Upper lobe of right lung (tissue), 1 donor: ENCODE measurements at regions not wholly inside any gene's neighbourhood (a gene's known extent, or its start where the extent isn't known, plus 50 kb on each side); places are given as distances from the start of the nearest gene placed in this dataset.
"Not testable (repeated sequence)": the region's sequence is repeated elsewhere in the genome, so short reads cannot be mapped to it uniquely, and the experiment has no call there.

Experiments
- ATAC-seq: fragments of 200-7000 bp; cut with Tn5 transposase; one replicate; pipeline ENCODE4 v1.9.1; 2020; ENCODE audit warnings: mild to moderate bottlenecking, moderate library complexity
- DNase-seq: peaks from one replicate; pipeline ENCODE4 v3.0.0-alpha.2; 2020
- H3K27ac ChIP-seq: fragments of 200-600 bp; one replicate; pipeline ENCODE4 v1.8.0; 2022
- H3K27me3 ChIP-seq: fragments of 200-600 bp; one replicate; pipeline ENCODE4 v1.8.0; 2022; ENCODE audit warnings: mild to moderate bottlenecking
- H3K36me3 ChIP-seq: fragments of 200-600 bp; one replicate; pipeline ENCODE4 v1.8.0; 2022
- H3K4me1 ChIP-seq: fragments of 200-600 bp; one replicate; pipeline ENCODE4 v1.8.0; 2022
- H3K4me3 ChIP-seq: fragments of 200-600 bp; one replicate; pipeline ENCODE4 v1.8.0; 2022; ENCODE audit warnings: mild to moderate bottlenecking
- H3K9me3 ChIP-seq: fragments of 200-600 bp; one replicate; pipeline ENCODE4 v1.8.0; 2022
- intact Hi-C: fragments of 100-400 bp; cut with DNase I; formaldehyde crosslinking; loops from one replicate; pipeline ENCODE4 v1.11.0; 2022
- TF ChIP-seq, protein P1 (sequence below): fragments of 200-600 bp; IDR thresholded peaks from one replicate; pipeline ENCODE4 v1.8.0; 2022; ENCODE audit warnings: antibody characterized with exemption
- donor health status: DM: no; HTN: yes; CAD: no; lungs with severe emphysema.

- TF ChIP-seq, protein P1, sequence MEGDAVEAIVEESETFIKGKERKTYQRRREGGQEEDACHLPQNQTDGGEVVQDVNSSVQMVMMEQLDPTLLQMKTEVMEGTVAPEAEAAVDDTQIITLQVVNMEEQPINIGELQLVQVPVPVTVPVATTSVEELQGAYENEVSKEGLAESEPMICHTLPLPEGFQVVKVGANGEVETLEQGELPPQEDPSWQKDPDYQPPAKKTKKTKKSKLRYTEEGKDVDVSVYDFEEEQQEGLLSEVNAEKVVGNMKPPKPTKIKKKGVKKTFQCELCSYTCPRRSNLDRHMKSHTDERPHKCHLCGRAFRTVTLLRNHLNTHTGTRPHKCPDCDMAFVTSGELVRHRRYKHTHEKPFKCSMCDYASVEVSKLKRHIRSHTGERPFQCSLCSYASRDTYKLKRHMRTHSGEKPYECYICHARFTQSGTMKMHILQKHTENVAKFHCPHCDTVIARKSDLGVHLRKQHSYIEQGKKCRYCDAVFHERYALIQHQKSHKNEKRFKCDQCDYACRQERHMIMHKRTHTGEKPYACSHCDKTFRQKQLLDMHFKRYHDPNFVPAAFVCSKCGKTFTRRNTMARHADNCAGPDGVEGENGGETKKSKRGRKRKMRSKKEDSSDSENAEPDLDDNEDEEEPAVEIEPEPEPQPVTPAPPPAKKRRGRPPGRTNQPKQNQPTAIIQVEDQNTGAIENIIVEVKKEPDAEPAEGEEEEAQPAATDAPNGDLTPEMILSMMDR = no peak
- H3K27me3 ChIP-seq = no peaks in the 10 kb centered on the region
- ATAC-seq (no peak), DNase-seq (no peak)
- no peak overlapping the region for H3K4me3 ChIP-seq
- intact Hi-C loops = no loop called here
- no peaks in the 10 kb centered on the region for H3K9me3 ChIP-seq
- no peaks in the 10 kb centered on the region for H3K4me1 ChIP-seq
- no peaks in the 10 kb centered on the region for H3K36me3 ChIP-seq
- H3K27ac ChIP-seq = no peak overlapping the region
Measured at GRCh38 chr10:122780391-122780790, 65.3 kb downstream of the CUZD1 start.

DNA sequence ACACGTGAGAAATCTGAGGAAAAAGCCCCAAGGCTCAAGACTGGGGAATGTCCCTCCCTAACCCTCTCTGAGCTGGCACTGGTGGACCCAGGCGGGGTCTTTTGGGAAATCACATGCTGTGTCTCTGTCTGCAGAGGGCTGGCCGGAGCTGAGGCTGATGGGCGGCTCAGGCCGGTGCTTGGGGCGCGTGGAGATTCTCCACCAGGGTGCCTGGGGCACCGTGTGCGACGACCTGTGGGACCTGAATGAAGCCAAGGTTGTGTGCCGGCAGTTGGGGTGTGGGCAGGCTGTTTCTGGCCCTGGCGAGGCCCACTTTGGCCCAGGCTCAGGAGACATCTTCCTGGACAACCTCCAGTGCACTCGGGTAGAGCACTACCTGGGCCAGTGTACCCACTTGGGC is 65.7 kb downstream of the CUZD1 start:
- Histone ChIP-seq H3K36me3 (no peaks in the 10 kb centered on the region), H3K27me3 (no peaks in the 10 kb centered on the region), H3K9me3 (no peaks in the 10 kb centered on the region), H3K4me1 (no peaks in the 10 kb centered on the region), H3K27ac (no peak overlapping the region), H3K4me3 (no peak overlapping the region)
- intact Hi-C loops = no loop called here
- DNase-seq = no peak
- ATAC-seq = no peak
- TF ChIP-seq, protein P1 = no peak

DNA sequence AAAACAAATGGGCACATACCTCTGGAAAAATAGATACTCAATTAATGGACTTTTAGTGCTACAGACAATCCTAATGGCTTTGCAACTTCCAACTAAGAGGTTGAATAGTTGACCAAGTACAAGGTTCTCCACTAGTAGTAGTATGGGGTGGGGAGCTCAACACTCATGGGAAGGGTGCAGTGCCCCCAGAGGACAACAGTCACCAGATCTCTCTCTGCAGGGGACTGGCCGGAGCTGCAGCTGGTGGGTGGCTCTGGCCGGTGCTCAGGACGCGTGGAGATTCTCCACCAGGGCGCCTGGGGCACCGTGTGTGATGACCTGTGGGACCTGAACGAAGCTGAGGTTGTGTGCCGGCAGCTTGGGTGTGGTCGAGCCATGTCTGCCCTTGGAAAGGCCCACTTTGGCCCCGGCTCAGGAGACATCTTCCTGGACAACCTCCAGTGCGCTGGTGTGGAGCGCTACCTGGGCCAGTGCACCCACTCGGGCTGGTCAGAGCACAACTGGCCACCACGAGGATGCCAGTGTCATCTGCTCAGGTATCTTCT is 68.1 kb downstream of the CUZD1 start:
- no peak for ATAC-seq

GRCh38 chr10:122774231-122774630 is 71.4 kb downstream of the CUZD1 start:
- no peak for DNase-seq
- TF ChIP-seq, protein P1 = no peak
- no peak overlapping the region for H3K27ac ChIP-seq
- no peak overlapping the region for H3K4me3 ChIP-seq
- H3K36me3 ChIP-seq = no peaks in the 10 kb centered on the region
- no peaks in the 10 kb centered on the region for H3K27me3 ChIP-seq
- no peak for ATAC-seq
- H3K9me3 ChIP-seq = no peaks in the 10 kb centered on the region
- H3K4me1 ChIP-seq = no peaks in the 10 kb centered on the region
- intact Hi-C loops = no loop called here

More for the DNA sequence above, 68.1 kb downstream of the CUZD1 start:
- intact Hi-C loops = no loop called here
- Histone ChIP-seq H3K4me3 (no peak overlapping the region), H3K27me3 (no peaks in the 10 kb centered on the region), H3K36me3 (no peaks in the 10 kb centered on the region), H3K9me3 (no peaks in the 10 kb centered on the region), H3K4me1 (no peaks in the 10 kb centered on the region), H3K27ac (no peak overlapping the region)
- DNase-seq = no peak
- TF ChIP-seq, protein P1 = no peak

DNA sequence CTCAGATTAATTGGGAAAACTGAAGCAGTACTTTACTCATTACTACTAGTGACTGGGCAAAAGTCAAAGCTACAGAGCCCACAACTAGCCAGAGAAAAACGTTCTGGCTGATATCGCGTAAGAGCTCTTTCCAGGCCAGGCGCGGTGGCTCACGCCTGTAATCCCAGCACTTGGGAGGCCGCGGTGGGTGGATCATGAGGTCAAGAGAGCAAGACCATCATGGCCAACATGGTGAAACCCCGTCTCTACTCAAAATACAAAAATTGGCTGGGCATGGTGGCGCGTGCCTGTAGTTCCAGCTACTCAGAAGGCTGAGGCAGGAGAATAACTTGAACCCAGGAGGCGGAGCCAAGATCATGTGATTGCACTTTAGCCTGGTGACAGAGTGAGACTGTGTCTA is 71.8 kb upstream of the C10orf120 start:
- H3K27ac ChIP-seq, H3K36me3 ChIP-seq, H3K4me3 ChIP-seq, intact Hi-C loops, H3K9me3 ChIP-seq, DNase-seq, H3K27me3 ChIP-seq, H3K4me1 ChIP-seq, ATAC-seq: not testable (repeated sequence)

DNA sequence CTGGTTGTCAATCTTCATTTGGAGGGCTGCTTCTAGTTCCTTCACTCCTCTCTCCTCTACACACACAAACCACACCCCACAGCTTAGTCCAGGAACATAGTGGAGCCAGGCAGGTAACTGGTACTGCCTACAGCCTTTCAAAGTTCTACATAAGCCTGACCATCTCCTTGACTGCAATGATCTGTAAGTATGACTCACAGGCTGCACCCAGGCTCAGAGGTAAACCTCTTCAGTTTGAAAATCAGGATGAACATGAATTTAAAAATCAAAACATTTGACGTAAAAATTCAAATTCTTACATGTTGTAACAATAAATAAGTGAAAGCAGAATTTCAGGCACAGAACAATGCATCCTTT is 68.7 kb upstream of the C10orf120 start:
- Histone ChIP-seq H3K9me3 (no peaks in the 10 kb centered on the region), H3K27me3 (no peaks in the 10 kb centered on the region), H3K4me1 (no peaks in the 10 kb centered on the region), H3K27ac (no peak overlapping the region), H3K36me3 (no peaks in the 10 kb centered on the region), H3K4me3 (no peak overlapping the region)
- DNase-seq (no peak), ATAC-seq (no peak)
- intact Hi-C loops = no loop called here
- TF ChIP-seq, protein P1 = no peak
